ENCODE measurements at regions not wholly inside any gene's neighbourhood (a gene's known extent, or its start where the extent isn't known, plus 50 kb on each side); places are given as distances from the start of the nearest gene placed in this dataset.

DNA sequence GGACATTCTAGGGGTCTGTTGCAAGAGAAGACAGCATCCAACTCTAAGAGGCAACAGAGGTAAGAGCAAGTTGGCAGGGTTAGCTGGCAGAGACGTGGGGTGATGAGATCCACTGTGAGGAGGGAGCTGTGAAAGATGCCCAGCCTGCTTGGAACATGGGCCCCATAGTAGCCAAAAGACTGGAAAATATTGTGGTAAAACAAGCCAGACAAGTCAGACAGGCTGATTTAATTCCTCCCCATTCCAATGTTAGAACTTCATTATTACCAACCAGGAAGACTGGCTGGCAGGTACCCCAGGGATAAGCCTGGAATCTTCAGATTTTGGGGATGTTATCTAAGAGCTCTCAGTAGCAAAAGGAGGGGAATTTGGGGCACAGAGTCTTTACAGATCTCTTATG, 181.3 kb downstream of the SEC61B start:
- DNase-seq = no peak

DNA sequence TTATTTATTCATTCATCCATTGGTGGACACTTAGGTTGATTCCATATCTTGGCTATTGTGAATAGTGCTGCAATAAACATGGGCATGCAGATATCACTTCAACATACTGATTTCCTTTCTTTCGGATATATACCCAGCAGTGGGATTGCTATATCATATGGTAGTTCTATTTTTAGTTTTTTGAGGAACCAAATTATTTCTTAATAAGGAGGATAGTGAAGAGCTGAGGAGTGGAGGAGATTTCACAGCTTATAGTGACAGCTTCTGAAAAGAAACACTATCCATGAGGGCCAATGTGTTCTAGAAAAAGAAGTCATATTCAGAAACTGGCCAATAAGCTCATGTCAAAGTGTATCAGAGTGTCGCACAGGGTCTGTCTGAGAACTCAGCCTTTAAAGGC, 183.3 kb downstream of the SEC61B start:
- no peak for DNase-seq

DNA sequence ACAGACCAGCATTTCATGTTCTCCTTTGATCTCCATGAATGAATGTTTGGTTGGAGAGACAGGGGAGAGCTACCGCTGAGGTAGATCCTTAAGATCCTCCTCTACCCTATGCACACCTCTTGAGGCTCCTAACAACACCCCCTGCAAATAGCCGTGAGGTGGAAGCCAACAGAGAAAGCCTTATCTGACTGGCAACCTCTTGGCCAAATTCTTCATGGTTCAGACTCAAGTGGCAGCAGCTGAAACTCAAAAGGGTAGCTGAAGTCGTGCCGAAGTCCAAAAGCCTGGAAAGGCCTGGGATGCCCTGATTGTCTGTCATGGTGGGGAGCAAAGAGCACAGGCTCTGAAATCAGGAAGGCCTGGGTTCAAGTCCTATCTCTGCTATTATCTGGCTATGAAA, 184.9 kb downstream of the SEC61B start:
- no peak for DNase-seq

DNA sequence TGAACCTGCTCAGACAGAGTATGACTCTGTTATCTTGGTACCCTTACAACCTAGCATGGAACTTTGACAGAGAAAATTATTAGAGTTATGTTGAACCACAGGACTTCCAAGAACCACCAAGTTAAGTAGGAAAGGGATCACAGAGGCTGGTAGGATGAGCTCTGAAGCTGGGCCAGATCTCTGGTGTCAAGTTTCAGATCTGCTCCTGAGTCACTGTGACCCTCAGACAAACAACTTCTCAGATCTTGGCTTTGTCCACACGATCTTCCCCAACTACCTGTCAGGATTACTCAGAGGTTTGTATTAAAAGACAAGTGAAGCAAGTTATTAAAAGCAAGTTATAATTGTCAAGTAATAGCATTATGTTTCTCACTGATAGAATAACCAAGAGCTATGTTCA, 189.0 kb downstream of the SEC61B start:
- peak; percentile 69 for DNase-seq

DNA sequence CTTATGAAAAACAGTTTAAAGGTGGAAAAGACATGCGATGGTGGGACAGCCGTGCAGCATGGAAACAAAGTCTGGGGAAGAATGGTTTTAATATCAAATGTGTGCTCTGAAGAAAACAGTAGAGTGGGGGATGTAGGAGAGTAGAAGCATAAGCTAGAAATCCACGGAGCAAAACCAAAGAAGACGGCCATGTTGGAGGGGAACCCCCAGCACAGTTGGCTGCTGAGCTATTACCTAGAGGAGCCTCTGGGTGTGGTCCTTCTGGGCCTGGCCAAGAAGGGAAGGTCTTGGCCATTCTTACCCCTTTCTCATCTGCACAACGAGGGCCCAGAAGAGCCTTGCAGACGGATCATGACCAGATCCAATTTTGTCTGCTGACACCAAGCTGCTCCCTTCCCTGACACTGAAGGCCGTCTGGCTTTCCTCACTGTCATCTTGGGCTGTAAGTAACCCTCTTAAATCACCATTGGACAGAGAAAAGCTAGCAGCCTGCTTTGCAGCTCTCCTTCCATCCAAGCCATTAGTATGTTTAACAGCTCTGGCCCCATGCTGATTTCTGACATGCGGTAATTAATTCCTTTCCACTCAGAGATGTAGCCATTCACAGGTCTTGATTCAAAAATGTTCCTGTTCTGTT, 189.5 kb downstream of the SEC61B start:
- peak; percentile 93 for DNase-seq

DNA sequence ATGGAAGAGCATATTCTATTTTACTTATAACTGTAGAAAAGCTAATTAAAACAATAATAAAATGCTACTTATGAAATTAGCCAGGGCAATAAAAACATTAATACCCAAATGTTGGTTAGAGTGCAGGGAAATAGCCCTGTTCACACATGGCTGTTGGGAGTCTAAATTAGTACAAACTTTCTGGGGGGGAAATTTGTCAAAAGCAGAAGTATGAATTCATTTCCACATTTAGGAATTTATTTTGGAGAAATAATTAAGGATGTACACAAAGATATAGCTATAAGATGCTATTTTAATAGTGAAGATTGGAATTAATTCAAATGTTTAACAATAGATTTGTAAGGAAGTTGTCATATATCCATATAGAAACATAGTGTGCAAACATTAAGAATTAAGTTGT, 190.5 kb downstream of the SEC61B start:
- DNase-seq = no peak

DNA sequence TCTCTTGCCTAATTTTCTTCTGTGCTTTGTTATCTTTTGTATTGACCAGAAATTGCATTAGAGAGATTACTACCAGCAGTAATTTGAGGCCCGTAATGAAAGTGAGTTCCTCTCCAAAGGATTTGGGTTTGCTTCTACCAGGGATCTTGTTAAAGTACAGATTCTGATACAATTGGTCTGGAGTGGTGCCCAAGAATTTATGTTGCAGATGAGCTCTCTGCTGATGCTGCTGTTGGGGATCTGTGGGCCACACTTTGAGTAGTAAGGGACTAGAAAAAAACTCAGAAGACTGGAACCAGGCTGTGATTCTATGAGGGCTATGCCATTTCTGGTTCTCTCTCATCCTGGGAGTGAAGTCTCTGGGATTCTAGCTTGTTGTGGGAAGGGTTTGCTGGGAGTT, 192.2 kb downstream of the SEC61B start:
- DNase-seq = no peak

DNA sequence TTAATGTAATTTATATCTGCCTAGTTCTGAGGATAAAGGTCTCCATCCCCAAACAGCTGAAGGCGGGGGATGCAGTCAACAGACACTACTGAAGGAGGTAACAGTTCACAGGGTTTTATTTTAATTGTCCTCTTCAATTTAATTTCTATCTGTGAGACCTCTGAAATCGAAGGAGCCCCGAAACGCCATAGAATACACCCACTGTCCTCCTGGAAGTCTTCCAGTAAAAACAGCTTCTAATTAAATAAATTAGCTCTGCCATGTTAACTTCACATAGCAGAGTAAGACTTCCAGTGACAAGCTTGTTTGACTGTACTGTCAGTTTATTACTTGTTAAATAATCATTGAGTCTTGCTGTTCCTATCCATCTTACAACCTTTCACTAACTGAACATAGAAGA, 193.5 kb downstream of the SEC61B start:
- no peak for DNase-seq

DNA sequence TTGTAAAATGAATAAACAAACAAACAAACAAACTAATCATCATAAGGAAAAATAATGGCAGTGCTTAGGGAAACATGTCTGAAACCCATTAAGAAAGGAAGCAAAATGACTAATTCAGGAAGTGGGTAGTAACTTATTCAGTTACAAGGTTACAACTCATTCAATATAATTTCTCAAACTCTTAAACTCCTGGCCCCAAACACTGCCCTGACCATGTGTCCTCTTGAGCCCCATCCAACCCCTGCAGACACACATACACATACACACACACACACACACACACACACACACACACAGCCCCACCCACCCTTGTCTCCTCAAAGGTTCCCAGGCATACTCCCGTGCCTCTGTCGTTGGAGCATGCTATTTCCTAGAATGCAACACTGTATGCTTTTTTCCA, 193.9 kb downstream of the SEC61B start:
- DNase-seq = peak; percentile 29

DNA sequence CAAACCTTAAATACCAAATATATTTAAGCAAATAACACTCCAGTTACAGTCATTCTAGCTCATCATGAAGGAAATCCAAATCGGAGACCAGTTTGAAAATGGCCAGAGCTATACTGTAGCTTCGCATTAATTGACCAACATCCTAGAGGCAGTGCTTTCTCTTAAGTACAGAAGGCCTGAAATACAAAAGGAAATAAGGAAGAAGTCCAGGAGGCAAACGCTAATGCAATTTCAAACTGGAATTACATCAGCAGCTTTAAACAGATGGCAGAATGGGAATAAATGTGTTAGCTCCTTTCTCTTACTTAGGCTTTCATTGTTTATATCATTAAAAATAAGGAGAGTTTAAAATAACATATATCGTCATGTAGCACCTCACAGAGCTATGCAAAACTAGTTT, 197.0 kb downstream of the SEC61B start:
- DNase-seq = no peak

DNA sequence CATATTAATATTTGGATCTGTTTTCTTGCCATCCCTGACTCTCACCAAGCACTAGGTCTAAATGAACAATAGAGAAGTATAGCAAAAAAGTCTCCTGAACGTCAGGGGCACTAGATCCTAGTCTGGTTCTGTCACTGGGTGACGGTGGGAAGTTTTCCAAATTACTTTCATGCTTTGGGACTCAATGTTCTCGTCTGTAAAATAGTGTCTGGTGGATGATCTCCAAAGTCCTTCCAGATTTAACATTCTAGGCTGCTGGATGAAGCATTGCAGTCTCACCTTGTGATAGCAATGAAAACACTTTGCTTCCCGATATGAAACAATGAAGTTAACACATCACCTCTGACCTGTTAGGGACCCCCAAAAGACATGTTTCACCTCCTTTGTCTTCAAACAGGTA, 199.3 kb downstream of the SEC61B start:
- DNase-seq = no peak

DNA sequence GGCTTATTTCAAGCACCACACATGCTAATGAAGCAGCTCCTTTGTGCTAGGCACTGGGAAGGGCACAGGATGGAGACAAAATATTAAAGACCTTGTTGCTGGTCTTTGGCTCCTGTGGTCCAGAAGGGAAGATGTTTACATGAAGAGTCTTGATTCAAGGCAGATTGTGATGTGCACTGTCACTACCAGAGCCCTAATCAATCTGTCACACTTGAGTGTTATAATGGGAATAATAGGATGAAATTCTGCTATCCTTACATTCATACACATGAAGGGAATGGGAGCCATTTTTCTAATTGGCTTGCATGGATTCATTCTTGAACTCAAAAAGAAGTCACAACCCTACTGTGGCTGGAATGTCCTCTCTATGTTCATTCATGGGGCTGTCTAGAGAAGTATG, 203.0 kb downstream of the SEC61B start:
- no peak for DNase-seq

DNA sequence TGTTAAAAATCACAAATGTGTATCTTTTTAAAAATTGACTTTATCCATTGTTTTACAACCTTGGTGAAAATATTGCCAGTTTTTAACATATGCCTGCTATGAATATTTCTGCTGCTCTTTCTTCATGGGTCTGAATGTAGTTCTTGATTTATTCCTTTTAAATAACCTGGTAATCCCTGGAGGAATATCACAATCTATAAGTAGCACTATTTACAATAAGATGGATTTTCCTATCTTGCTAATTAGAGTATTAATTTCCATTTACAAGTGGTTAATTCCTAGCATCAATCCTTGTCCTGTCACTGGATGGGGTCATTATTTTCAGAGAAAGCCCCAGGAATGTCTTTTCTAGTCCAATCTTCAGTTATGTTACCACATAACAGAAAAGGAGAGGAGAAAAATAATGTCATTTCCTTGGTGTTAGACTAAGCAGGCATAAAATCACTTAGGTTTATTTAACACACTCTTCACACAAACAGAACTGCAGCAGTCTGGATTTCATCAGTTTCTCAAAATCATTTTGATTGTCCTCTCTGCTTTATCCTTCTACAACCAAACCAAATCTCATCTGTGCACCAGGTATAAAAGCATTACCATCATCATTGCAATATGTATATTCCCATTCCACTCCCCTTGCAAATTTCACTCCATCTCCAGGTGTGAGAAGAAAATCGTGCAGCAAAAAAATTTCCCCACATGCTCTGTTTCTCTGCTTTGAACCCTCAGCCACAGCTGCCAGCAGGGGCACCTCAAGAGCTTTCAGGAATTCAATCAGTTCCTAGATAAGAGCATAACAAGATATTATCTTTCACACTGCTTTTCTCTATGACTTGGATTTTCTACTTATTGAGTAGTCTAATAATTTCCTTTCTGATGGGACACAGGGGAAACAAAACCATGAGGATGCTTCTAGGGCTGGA, 204.1 kb downstream of the SEC61B start:
- DNase-seq = no peak

DNA sequence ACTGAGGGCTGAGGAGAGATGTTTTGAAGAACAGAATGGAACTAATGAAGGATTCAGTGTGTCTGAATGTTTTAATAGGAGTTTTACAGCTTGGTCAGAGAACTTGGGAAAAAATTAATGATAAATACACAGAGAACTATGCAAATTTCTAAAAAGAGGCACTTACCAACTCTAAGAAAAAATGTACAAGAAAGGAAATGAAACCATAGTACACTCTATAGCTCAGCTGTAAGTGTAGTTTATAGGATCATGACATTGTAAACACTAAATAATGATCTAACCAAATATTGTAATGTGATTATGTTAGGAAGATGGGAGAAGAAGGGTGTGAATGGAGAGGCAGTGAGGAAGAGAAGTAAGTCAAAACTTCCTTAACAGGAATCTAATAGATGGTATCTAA, 205.2 kb downstream of the SEC61B start:
- no peak for DNase-seq

DNA sequence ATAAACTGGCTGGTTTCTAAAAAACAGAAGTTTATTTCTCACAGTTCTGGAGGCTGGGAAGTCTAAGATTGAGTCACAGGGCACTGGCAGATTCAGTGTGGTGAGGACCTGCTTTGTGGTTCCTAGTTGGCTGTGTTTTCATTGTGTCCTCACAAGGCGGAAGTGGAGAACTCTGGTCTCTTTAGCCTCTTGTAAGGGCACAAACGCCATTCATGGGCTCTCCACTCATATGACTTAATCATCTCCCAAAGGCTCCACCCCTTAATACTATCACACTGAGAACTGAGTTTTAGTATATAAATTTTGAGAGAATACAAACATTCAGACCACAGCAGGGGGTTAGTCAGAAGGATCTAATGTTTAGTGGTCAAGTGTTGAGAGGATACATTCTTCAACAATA, 208.2 kb downstream of the SEC61B start:
- DNase-seq = no peak

DNA sequence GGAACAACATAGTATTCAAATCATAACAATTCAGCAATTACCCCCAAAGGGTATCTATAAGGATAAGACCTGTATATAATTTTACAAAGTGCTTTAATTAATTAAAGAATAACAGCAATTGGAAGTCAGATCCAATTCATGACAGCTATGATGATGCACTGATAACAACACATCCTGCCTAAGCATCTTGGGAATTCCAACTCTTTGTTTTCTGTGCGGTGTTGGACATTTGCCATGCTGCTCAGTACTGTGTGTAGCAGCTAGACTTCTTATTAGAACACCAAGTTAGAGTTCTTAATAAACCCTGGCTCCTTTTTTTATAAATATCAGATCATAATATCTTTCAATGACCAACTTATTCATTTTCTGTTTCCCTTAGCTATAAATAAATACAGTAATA, 209.0 kb downstream of the SEC61B start:
- DNase-seq = no peak

DNA sequence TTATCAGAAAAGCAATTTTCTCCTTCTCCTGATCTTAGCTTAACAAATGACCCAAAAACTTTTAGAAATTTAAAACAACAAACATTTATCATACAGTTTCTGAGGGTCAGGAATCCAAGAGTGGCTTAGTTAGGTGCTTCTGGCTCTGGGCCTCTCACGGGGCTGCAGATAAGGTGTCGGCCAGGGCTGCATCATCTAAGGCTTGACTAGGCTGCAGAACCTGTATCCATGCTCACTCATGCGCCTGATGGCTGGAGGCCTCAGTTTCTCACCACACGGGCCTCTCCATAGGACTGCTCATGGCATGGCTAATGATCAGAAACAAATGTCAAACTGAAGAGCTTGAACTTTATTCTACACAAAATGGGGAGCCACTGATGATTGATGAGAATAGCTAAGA, 210.0 kb downstream of the SEC61B start:
- DNase-seq = no peak

DNA sequence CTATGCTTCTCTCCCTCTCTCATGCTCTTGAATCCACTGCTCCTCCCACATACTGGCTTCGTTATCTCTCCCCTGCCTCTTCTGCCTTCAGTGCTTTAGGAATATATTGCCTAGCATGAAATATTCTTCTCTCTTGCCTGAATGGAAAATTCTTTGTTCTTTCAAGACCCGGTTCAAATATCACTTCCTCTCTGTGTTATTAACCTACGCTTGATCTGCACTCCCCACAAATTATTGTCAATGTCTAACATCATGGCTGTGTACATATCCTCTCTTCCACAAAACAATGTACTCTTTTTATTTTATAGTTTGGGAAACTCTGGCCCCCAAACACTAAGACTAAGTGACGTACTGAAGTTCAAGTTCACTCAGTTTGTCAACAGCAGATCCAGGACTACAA, 211.0 kb downstream of the SEC61B start:
- DNase-seq = no peak

DNA sequence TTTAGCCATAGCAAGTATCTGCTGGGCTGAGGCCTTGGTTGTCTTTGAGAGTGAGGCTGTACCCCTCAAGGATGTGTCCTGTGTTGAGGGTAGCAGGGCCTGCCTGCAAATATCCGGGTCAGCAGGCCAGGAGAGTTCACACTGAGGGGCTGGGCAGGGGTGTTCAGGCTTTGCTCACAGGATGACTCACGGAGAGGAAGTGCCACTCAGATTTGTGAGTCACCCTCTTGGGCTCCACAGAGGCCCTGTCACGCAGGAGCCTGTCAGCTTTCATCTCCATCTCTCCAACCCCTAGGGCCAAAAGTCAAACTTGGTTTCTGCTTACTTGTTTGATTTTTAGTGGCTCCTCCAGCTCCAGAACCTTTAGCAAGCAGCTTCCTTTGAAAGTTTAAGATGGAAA, 211.5 kb downstream of the SEC61B start:
- peak; percentile 98 for DNase-seq

DNA sequence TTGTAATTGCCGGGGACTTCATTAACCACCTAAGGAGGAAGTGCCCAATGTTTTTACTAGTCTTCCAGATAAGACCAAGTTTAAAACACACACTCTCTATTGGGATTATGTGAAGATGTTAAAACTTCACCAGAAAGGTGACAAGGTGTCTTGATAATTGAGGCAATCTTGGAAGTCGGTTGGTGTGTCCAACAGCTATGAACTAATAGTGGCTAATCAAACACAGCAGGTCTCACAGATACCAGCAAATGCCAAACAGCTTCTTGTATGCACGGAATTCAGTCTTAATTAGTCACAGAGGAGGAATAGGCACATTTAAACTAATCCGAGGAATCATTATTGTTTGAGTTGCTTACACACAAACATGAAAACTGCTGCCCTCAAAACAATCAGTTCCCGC, 214.5 kb downstream of the SEC61B start:
- DNase-seq = no peak

DNA sequence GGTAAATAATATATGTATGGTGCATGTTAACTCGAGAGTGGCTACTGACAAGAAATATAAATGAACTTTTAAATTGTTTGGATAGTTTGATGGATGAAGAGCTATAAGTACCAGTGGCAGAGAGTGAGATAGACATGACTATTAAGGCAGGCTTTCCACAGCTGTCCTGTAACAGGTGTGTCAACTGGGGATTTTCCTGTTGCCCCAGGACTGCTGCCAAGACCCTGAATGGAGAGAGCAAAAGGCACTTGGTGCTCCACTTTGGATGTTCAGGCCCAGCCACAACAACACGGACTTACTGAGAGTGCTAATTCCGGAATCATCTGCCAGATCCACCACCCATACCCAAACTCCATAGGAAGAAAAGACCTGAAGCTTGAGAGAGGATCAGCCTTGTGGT, 215.1 kb downstream of the SEC61B start:
- DNase-seq = no peak

DNA sequence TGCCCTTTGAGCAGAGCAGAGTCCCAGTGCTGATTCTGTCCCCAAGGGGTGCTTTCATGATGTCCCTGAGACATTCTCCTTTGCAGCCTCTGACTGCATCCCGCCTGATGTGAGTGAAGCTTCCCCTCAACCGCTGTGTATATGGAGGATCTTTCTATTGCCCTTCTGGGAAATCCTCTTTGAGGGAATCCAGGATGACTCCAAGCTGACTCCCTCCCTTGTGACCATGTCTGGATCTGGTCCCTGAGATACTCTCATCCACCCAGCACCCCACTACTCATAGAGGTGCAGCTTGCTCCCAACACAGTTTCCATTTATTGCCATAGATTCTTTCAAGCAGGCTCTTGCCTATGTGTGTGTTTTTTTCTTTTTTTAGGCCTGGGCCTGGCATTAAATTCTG, 216.5 kb downstream of the SEC61B start:
- no peak for DNase-seq

DNA sequence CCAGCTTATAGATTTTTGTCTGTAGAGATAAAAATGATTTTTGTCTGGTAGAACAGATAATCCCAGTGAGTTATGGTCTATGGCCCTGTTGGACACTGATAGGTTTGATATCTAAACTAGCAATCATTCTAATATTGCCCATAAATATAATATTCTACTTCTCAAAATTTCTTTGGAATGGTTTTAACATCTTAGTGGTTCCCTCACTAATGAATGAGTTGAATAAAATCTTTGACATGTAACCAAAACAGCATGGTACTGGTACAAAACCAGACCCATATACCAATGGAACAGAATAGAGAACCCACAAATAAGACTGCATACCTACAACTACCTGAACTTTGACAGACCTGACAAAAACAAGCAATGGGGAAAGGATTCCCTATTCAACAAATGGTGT, 219.7 kb downstream of the SEC61B start:
- no peak for DNase-seq

DNA sequence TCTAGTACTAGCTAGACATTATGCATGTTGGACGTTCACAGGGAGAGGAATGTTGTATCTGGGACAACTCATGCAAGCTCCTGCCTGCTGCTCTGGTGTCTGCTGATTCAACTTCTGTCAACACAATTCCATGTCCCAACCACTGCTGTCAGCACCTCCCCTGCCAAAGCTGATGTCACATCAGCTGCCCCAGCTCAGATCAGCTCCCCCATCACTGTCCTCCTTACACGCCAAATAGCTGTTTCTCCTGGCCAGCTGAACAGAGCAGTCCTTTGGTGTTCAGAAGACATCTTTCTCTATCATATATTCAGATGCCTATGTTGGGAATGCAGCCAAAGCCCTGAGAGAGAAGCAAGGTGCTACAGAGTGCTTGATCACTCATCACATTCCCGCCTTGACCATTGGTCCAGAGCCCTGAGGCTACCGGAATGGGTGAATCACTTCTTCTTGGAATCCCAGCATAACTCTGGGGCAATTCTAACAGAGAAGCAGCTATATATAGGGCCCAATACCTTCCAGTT, 223.3 kb downstream of the SEC61B start:
- DNase-seq = peak; percentile 91

DNA sequence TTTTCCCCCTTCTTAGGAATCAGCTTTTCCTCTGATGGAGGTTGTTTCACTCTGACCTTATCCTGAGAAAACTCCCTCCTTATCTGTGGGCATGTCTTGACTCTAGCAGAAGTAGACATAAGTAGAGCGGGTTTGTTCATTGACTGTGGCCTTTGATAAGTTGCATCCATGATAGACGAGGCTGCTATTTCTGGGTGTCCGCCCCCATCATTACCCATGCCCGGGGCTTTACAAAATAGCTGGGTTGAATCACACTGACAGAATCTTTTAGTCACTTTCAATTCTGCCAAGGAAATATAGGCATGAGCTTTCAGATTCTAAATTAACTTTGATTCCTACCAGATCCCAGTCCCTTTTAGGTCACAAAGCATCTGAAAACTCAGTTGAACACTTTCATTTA, 223.8 kb downstream of the SEC61B start:
- DNase-seq = no peak

Data from islet precursor cell (in vitro differentiated cells).